ENCODE measurements at regions not wholly inside any gene's neighbourhood (a gene's known extent, or its start where the extent isn't known, plus 50 kb on each side); places are given as distances from the start of the nearest gene placed in this dataset.

DNA sequence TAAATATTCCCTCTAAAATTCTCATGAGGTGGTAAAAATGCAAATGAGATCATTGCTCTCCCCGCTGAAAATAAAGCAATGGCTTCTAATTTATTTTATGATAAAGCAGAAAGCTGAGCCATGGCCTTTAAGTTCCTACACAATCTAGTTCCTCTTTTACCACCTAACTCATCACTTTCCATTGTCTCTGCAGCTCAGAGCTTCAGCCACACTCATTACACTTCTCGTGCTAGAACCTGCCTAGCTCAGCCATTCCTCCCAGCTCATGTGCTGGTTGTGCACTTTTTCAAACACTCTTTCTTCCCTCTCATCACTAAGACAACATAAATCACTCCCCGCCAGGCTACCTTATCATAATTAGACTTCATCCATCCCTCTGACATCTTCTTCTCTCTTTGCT lies 1112.1 kb upstream of the PRKX start:
- H3K27ac ChIP-seq (ENCODE audit: low read depth): no peak overlapping the region
- H3K36me3 Mint-ChIP-seq (ENCODE audit: low read depth): no peaks in the 10 kb centered on the region; the same call in 2 of the 3 replicates
- H3K4me1 Mint-ChIP-seq: peaks cover 7% of the 10 kb centered on the region; the same call in 2 of the 3 replicates
- no peaks in the 10 kb centered on the region for H3F3A ChIP-seq (replicated peaks; ENCODE audit: low read depth)
- H3K9me3 Mint-ChIP-seq: no peaks in the 10 kb centered on the region; the same call in 1 of the 3 replicates
- H3K27me3 Mint-ChIP-seq (ENCODE audit: insufficient read depth, low read depth, poor library complexity): no peaks in the 10 kb centered on the region
- no peak overlapping the region for H3K27ac Mint-ChIP-seq
- H2AFZ ChIP-seq: no peak overlapping the region
- no peaks in the 10 kb centered on the region for H3K36me3 ChIP-seq (ENCODE audit: insufficient read depth)
- no peaks in the 10 kb centered on the region for H3K27me3 ChIP-seq (ENCODE audit: insufficient read depth)
- no peak overlapping the region for H3K4me3 ChIP-seq
- no peaks in the 10 kb centered on the region for H3K79me2 ChIP-seq (replicated peaks; ENCODE audit: insufficient read depth)
- TF ChIP-seq ZNF114 (CRISPR knock-in tag; IDR thresholded peaks at IDR 0.05) (no peak), STAT1 (IDR thresholded peaks at IDR 0.05; ENCODE audit: unreplicated experiment) (no peak), EZH2phosphoT487 (IDR thresholded peaks at IDR 0.05; ENCODE audit: unreplicated experiment) (no peak), NANOG (IDR thresholded peaks at IDR 0.05; ENCODE audit: borderline replicate concordance) (no peak), ZNF331 (CRISPR knock-in tag; IDR thresholded peaks at IDR 0.05; ENCODE audit: low read depth) (no peak), EZH2 (IDR thresholded peaks at IDR 0.05; ENCODE audit: low read depth, unreplicated experiment) (no peak), POLR2AphosphoS5 (IDR thresholded peaks at IDR 0.05; ENCODE audit: low read depth) (no peak), JUNB (IDR thresholded peaks at IDR 0.05; ENCODE audit: unreplicated experiment) (no peak), CREB1 (CRISPR knock-in tag; IDR thresholded peaks at IDR 0.05; ENCODE audit: low read depth) (no peak)
- TF ChIP-seq, protein P1, sequence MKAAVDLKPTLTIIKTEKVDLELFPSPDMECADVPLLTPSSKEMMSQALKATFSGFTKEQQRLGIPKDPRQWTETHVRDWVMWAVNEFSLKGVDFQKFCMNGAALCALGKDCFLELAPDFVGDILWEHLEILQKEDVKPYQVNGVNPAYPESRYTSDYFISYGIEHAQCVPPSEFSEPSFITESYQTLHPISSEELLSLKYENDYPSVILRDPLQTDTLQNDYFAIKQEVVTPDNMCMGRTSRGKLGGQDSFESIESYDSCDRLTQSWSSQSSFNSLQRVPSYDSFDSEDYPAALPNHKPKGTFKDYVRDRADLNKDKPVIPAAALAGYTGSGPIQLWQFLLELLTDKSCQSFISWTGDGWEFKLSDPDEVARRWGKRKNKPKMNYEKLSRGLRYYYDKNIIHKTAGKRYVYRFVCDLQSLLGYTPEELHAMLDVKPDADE (IDR thresholded peaks at IDR 0.05): no peak
- TF ChIP-seq, protein P2, sequence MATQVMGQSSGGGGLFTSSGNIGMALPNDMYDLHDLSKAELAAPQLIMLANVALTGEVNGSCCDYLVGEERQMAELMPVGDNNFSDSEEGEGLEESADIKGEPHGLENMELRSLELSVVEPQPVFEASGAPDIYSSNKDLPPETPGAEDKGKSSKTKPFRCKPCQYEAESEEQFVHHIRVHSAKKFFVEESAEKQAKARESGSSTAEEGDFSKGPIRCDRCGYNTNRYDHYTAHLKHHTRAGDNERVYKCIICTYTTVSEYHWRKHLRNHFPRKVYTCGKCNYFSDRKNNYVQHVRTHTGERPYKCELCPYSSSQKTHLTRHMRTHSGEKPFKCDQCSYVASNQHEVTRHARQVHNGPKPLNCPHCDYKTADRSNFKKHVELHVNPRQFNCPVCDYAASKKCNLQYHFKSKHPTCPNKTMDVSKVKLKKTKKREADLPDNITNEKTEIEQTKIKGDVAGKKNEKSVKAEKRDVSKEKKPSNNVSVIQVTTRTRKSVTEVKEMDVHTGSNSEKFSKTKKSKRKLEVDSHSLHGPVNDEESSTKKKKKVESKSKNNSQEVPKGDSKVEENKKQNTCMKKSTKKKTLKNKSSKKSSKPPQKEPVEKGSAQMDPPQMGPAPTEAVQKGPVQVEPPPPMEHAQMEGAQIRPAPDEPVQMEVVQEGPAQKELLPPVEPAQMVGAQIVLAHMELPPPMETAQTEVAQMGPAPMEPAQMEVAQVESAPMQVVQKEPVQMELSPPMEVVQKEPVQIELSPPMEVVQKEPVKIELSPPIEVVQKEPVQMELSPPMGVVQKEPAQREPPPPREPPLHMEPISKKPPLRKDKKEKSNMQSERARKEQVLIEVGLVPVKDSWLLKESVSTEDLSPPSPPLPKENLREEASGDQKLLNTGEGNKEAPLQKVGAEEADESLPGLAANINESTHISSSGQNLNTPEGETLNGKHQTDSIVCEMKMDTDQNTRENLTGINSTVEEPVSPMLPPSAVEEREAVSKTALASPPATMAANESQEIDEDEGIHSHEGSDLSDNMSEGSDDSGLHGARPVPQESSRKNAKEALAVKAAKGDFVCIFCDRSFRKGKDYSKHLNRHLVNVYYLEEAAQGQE (IDR thresholded peaks at IDR 0.05; ENCODE audit: unreplicated experiment): no peak
- TF ChIP-seq, protein P3, sequence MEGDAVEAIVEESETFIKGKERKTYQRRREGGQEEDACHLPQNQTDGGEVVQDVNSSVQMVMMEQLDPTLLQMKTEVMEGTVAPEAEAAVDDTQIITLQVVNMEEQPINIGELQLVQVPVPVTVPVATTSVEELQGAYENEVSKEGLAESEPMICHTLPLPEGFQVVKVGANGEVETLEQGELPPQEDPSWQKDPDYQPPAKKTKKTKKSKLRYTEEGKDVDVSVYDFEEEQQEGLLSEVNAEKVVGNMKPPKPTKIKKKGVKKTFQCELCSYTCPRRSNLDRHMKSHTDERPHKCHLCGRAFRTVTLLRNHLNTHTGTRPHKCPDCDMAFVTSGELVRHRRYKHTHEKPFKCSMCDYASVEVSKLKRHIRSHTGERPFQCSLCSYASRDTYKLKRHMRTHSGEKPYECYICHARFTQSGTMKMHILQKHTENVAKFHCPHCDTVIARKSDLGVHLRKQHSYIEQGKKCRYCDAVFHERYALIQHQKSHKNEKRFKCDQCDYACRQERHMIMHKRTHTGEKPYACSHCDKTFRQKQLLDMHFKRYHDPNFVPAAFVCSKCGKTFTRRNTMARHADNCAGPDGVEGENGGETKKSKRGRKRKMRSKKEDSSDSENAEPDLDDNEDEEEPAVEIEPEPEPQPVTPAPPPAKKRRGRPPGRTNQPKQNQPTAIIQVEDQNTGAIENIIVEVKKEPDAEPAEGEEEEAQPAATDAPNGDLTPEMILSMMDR (conservative IDR thresholded peaks at IDR 0.05; ENCODE audit: low read depth in 2 of 2): no peak
- TF ChIP-seq, protein P4, sequence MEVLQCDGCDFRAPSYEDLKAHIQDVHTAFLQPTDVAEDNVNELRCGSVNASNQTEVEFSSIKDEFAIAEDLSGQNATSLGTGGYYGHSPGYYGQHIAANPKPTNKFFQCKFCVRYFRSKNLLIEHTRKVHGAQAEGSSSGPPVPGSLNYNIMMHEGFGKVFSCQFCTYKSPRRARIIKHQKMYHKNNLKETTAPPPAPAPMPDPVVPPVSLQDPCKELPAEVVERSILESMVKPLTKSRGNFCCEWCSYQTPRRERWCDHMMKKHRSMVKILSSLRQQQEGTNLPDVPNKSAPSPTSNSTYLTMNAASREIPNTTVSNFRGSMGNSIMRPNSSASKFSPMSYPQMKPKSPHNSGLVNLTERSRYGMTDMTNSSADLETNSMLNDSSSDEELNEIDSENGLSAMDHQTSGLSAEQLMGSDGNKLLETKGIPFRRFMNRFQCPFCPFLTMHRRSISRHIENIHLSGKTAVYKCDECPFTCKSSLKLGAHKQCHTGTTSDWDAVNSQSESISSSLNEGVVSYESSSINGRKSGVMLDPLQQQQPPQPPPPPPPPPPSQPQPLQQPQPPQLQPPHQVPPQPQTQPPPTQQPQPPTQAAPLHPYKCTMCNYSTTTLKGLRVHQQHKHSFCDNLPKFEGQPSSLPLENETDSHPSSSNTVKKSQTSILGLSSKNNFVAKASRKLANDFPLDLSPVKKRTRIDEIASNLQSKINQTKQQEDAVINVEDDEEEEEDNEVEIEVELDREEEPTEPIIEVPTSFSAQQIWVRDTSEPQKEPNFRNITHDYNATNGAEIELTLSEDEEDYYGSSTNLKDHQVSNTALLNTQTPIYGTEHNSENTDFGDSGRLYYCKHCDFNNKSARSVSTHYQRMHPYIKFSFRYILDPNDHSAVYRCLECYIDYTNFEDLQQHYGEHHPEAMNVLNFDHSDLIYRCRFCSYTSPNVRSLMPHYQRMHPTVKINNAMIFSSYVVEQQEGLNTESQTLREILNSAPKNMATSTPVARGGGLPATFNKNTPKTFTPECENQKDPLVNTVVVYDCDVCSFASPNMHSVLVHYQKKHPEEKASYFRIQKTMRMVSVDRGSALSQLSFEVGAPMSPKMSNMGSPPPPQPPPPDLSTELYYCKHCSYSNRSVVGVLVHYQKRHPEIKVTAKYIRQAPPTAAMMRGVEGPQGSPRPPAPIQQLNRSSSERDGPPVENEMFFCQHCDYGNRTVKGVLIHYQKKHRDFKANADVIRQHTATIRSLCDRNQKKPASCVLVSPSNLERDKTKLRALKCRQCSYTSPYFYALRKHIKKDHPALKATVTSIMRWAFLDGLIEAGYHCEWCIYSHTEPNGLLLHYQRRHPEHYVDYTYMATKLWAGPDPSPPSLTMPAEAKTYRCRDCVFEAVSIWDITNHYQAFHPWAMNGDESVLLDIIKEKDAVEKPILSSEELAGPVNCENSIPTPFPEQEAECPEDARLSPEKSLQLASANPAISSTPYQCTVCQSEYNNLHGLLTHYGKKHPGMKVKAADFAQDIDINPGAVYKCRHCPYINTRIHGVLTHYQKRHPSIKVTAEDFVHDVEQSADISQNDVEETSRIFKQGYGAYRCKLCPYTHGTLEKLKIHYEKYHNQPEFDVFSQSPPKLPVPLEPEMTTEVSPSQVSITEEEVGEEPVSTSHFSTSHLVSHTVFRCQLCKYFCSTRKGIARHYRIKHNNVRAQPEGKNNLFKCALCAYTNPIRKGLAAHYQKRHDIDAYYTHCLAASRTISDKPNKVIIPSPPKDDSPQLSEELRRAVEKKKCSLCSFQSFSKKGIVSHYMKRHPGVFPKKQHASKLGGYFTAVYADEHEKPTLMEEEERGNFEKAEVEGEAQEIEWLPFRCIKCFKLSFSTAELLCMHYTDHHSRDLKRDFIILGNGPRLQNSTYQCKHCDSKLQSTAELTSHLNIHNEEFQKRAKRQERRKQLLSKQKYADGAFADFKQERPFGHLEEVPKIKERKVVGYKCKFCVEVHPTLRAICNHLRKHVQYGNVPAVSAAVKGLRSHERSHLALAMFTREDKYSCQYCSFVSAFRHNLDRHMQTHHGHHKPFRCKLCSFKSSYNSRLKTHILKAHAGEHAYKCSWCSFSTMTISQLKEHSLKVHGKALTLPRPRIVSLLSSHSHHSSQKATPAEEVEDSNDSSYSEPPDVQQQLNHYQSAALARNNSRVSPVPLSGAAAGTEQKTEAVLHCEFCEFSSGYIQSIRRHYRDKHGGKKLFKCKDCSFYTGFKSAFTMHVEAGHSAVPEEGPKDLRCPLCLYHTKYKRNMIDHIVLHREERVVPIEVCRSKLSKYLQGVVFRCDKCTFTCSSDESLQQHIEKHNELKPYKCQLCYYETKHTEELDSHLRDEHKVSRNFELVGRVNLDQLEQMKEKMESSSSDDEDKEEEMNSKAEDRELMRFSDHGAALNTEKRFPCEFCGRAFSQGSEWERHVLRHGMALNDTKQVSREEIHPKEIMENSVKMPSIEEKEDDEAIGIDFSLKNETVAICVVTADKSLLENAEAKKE (CRISPR knock-in tag; IDR thresholded peaks at IDR 0.05): no peak
- no peak overlapping the region for H3K4me2 ChIP-seq
- no peaks in the 10 kb centered on the region for H4K20me1 ChIP-seq (replicated peaks; ENCODE audit: insufficient read depth)
- ATAC-seq (no peak), DNase-seq (ENCODE audit: low spot score) (no peak)
- no peak overlapping the region for H3K4me3 Mint-ChIP-seq
- no peaks in the 10 kb centered on the region; the same call in 1 of the 2 replicates for H3K4me1 ChIP-seq (ENCODE audit: insufficient read depth)
- no peaks in the 10 kb centered on the region for H3K9me2 ChIP-seq (ENCODE audit: insufficient read depth)
